ENCODE measurements at regions not wholly inside any gene's neighbourhood (a gene's known extent, or its start where the extent isn't known, plus 50 kb on each side); places are given as distances from the start of the nearest gene placed in this dataset.

DNA sequence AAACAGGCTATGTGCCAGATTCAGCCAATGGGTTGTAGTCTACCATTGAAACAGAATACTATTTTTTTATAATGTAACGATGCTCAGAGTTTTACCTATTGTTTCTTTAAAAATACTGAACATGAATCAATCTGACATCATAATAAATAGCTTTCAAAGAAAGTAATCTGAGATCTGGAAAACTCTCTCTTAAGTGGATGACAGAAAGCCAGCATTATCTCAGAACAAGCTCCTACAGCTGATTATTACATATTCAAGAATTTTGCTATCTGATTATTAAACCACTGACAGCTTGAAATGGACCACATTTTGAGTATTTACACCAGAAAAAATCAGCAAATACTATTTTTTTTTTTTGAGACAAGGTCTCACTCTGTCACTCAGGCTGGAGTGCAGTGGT, 484.2 kb upstream of the SOX9 start:
- Histone ChIP-seq H3K27me3 (ENCODE audit: insufficient read depth) (no peaks in the 10 kb centered on the region), H3K4me1 (ENCODE audit: insufficient read depth) (no peaks in the 10 kb centered on the region), H2AFZ (no peak overlapping the region), H3F3A (replicated peaks; ENCODE audit: low read depth) (no peaks in the 10 kb centered on the region), H3K27ac (ENCODE audit: low read depth) (no peak overlapping the region), H3K36me3 (ENCODE audit: insufficient read depth) (no peaks in the 10 kb centered on the region), H3K9me2 (ENCODE audit: insufficient read depth) (0 out of 2 replicates have a peak, but pooled peaks cover 8% of the 10 kb centered on the region), H3K79me2 (replicated peaks; ENCODE audit: insufficient read depth) (no peaks in the 10 kb centered on the region), H3K4me3 (no peak overlapping the region), H3K4me2 (no peak overlapping the region), H4K20me1 (replicated peaks; ENCODE audit: insufficient read depth) (no peaks in the 10 kb centered on the region)
- DNase-seq (ENCODE audit: low spot score) (no peak), ATAC-seq (no peak)
- peaks cover 2% of the 10 kb centered on the region for H3K27me3 Mint-ChIP-seq (ENCODE audit: insufficient read depth, low read depth, poor library complexity)
- H3K36me3 Mint-ChIP-seq (ENCODE audit: low read depth) = no peaks in the 10 kb centered on the region
- TF ChIP-seq JUNB (IDR thresholded peaks at IDR 0.05; ENCODE audit: unreplicated experiment) = no peak
- TF ChIP-seq STAT1 (IDR thresholded peaks at IDR 0.05; ENCODE audit: unreplicated experiment) = no peak
- no peak for TF ChIP-seq POLR2AphosphoS5 (IDR thresholded peaks at IDR 0.05; ENCODE audit: low read depth)
- TF ChIP-seq, protein P1, sequence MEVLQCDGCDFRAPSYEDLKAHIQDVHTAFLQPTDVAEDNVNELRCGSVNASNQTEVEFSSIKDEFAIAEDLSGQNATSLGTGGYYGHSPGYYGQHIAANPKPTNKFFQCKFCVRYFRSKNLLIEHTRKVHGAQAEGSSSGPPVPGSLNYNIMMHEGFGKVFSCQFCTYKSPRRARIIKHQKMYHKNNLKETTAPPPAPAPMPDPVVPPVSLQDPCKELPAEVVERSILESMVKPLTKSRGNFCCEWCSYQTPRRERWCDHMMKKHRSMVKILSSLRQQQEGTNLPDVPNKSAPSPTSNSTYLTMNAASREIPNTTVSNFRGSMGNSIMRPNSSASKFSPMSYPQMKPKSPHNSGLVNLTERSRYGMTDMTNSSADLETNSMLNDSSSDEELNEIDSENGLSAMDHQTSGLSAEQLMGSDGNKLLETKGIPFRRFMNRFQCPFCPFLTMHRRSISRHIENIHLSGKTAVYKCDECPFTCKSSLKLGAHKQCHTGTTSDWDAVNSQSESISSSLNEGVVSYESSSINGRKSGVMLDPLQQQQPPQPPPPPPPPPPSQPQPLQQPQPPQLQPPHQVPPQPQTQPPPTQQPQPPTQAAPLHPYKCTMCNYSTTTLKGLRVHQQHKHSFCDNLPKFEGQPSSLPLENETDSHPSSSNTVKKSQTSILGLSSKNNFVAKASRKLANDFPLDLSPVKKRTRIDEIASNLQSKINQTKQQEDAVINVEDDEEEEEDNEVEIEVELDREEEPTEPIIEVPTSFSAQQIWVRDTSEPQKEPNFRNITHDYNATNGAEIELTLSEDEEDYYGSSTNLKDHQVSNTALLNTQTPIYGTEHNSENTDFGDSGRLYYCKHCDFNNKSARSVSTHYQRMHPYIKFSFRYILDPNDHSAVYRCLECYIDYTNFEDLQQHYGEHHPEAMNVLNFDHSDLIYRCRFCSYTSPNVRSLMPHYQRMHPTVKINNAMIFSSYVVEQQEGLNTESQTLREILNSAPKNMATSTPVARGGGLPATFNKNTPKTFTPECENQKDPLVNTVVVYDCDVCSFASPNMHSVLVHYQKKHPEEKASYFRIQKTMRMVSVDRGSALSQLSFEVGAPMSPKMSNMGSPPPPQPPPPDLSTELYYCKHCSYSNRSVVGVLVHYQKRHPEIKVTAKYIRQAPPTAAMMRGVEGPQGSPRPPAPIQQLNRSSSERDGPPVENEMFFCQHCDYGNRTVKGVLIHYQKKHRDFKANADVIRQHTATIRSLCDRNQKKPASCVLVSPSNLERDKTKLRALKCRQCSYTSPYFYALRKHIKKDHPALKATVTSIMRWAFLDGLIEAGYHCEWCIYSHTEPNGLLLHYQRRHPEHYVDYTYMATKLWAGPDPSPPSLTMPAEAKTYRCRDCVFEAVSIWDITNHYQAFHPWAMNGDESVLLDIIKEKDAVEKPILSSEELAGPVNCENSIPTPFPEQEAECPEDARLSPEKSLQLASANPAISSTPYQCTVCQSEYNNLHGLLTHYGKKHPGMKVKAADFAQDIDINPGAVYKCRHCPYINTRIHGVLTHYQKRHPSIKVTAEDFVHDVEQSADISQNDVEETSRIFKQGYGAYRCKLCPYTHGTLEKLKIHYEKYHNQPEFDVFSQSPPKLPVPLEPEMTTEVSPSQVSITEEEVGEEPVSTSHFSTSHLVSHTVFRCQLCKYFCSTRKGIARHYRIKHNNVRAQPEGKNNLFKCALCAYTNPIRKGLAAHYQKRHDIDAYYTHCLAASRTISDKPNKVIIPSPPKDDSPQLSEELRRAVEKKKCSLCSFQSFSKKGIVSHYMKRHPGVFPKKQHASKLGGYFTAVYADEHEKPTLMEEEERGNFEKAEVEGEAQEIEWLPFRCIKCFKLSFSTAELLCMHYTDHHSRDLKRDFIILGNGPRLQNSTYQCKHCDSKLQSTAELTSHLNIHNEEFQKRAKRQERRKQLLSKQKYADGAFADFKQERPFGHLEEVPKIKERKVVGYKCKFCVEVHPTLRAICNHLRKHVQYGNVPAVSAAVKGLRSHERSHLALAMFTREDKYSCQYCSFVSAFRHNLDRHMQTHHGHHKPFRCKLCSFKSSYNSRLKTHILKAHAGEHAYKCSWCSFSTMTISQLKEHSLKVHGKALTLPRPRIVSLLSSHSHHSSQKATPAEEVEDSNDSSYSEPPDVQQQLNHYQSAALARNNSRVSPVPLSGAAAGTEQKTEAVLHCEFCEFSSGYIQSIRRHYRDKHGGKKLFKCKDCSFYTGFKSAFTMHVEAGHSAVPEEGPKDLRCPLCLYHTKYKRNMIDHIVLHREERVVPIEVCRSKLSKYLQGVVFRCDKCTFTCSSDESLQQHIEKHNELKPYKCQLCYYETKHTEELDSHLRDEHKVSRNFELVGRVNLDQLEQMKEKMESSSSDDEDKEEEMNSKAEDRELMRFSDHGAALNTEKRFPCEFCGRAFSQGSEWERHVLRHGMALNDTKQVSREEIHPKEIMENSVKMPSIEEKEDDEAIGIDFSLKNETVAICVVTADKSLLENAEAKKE (CRISPR knock-in tag; IDR thresholded peaks at IDR 0.05) = no peak
- TF ChIP-seq EZH2 (IDR thresholded peaks at IDR 0.05; ENCODE audit: low read depth, unreplicated experiment) = no peak
- TF ChIP-seq ZNF331 (CRISPR knock-in tag; IDR thresholded peaks at IDR 0.05; ENCODE audit: low read depth) = no peak
- TF ChIP-seq, protein P2, sequence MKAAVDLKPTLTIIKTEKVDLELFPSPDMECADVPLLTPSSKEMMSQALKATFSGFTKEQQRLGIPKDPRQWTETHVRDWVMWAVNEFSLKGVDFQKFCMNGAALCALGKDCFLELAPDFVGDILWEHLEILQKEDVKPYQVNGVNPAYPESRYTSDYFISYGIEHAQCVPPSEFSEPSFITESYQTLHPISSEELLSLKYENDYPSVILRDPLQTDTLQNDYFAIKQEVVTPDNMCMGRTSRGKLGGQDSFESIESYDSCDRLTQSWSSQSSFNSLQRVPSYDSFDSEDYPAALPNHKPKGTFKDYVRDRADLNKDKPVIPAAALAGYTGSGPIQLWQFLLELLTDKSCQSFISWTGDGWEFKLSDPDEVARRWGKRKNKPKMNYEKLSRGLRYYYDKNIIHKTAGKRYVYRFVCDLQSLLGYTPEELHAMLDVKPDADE (IDR thresholded peaks at IDR 0.05) = no peak
- TF ChIP-seq NANOG (IDR thresholded peaks at IDR 0.05; ENCODE audit: borderline replicate concordance) = no peak
- TF ChIP-seq, protein P3, sequence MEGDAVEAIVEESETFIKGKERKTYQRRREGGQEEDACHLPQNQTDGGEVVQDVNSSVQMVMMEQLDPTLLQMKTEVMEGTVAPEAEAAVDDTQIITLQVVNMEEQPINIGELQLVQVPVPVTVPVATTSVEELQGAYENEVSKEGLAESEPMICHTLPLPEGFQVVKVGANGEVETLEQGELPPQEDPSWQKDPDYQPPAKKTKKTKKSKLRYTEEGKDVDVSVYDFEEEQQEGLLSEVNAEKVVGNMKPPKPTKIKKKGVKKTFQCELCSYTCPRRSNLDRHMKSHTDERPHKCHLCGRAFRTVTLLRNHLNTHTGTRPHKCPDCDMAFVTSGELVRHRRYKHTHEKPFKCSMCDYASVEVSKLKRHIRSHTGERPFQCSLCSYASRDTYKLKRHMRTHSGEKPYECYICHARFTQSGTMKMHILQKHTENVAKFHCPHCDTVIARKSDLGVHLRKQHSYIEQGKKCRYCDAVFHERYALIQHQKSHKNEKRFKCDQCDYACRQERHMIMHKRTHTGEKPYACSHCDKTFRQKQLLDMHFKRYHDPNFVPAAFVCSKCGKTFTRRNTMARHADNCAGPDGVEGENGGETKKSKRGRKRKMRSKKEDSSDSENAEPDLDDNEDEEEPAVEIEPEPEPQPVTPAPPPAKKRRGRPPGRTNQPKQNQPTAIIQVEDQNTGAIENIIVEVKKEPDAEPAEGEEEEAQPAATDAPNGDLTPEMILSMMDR (conservative IDR thresholded peaks at IDR 0.05; ENCODE audit: low read depth in 2 of 2) = no peak
- no peak for TF ChIP-seq ZNF114 (CRISPR knock-in tag; IDR thresholded peaks at IDR 0.05)
- no peak for TF ChIP-seq CREB1 (CRISPR knock-in tag; IDR thresholded peaks at IDR 0.05; ENCODE audit: low read depth)
- no peak for TF ChIP-seq EZH2phosphoT487 (IDR thresholded peaks at IDR 0.05; ENCODE audit: unreplicated experiment)
- TF ChIP-seq, protein P4, sequence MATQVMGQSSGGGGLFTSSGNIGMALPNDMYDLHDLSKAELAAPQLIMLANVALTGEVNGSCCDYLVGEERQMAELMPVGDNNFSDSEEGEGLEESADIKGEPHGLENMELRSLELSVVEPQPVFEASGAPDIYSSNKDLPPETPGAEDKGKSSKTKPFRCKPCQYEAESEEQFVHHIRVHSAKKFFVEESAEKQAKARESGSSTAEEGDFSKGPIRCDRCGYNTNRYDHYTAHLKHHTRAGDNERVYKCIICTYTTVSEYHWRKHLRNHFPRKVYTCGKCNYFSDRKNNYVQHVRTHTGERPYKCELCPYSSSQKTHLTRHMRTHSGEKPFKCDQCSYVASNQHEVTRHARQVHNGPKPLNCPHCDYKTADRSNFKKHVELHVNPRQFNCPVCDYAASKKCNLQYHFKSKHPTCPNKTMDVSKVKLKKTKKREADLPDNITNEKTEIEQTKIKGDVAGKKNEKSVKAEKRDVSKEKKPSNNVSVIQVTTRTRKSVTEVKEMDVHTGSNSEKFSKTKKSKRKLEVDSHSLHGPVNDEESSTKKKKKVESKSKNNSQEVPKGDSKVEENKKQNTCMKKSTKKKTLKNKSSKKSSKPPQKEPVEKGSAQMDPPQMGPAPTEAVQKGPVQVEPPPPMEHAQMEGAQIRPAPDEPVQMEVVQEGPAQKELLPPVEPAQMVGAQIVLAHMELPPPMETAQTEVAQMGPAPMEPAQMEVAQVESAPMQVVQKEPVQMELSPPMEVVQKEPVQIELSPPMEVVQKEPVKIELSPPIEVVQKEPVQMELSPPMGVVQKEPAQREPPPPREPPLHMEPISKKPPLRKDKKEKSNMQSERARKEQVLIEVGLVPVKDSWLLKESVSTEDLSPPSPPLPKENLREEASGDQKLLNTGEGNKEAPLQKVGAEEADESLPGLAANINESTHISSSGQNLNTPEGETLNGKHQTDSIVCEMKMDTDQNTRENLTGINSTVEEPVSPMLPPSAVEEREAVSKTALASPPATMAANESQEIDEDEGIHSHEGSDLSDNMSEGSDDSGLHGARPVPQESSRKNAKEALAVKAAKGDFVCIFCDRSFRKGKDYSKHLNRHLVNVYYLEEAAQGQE (IDR thresholded peaks at IDR 0.05; ENCODE audit: unreplicated experiment) = no peak
- H3K4me1 Mint-ChIP-seq = no peaks in the 10 kb centered on the region; the same call in 2 of the 3 replicates
- no peak overlapping the region for H3K4me3 Mint-ChIP-seq
- no peak overlapping the region for H3K27ac Mint-ChIP-seq
- H3K9me3 Mint-ChIP-seq = no peaks in the 10 kb centered on the region

All from GM23338 (cell line).